ENCODE measurements at regions not wholly inside any gene's neighbourhood (a gene's known extent, or its start where the extent isn't known, plus 50 kb on each side); places are given as distances from the start of the nearest gene placed in this dataset.
"Not testable (repeated sequence)": the region's sequence is repeated elsewhere in the genome, so short reads cannot be mapped to it uniquely, and the experiment has no call there.

- not testable (repeated sequence) for TF ChIP-seq CTCF, POLR2A (IDR thresholded peaks at IDR 0.05)
These were observed 108.5 kb downstream of the SOX3 start for GRCh38 chrX:140396326-140396725.

All from lower leg skin (tissue), 3 donors.